Lung (tissue), 11 donors: ENCODE measurements at regions not wholly inside any gene's neighbourhood (a gene's known extent, or its start where the extent isn't known, plus 50 kb on each side); places are given as distances from the start of the nearest gene placed in this dataset.

ENCODE experiments used
- ATAC-seq: fragments of 200-7000 bp; cut with Tn5 transposase; one replicate; pipeline ENCODE4 v1.9.1; 2020; ENCODE audit warnings: moderate number of reproducible peaks; ENCODE audit not compliant: insufficient read depth, low FRiP score
- DNase-seq, 3 donors: peaks; one replicate each; pipeline ENCODE4 v3.0.0-alpha.2; 2013 to 2017
- H3K27ac ChIP-seq, 2 donors: one replicate each; pipeline ENCODE4 v1.5.1; 2013; ENCODE audit warnings: mild to moderate bottlenecking in 2 of 2, moderate library complexity in 2 of 2, control low read depth in 1 of 2, inconsistent platforms in 1 of 2, low read depth in 1 of 2, low read length in 1 of 2
- H3K27me3 ChIP-seq, 3 donors: one replicate each; pipeline ENCODE4 v1.5.1; 2013; ENCODE audit warnings: low read length in 2 of 3; ENCODE audit not compliant: control insufficient read depth in 3 of 3, insufficient read depth in 3 of 3
- H3K36me3 ChIP-seq, 4 donors: one replicate each; pipeline ENCODE4 v1.5.1; 2013; ENCODE audit warnings: low read length in 4 of 4, mild to moderate bottlenecking in 1 of 4, moderate library complexity in 1 of 4; ENCODE audit not compliant: control insufficient read depth in 4 of 4, insufficient read depth in 4 of 4
- H3K4me1 ChIP-seq, 5 donors: one replicate each; pipeline ENCODE4 v1.5.1; 2013; ENCODE audit warnings: low read length in 5 of 5, mild to moderate bottlenecking in 2 of 5, moderate library complexity in 1 of 5; ENCODE audit not compliant: control insufficient read depth in 5 of 5, insufficient read depth in 5 of 5
- H3K4me3 ChIP-seq: one replicate; pipeline ENCODE4 v1.5.1; 2013; ENCODE audit warnings: mild to moderate bottlenecking, control low read depth, moderate library complexity
- H3K9ac ChIP-seq, 2 donors: one replicate each; pipeline ENCODE4 v1.5.1; 2013; ENCODE audit warnings: low read length in 2 of 2, control low read depth in 1 of 2; ENCODE audit not compliant: insufficient read depth in 1 of 2
- H3K9me3 ChIP-seq, 4 donors: one replicate each; pipeline ENCODE4 v1.5.1; 2013; ENCODE audit warnings: low read length in 3 of 4, mild to moderate bottlenecking in 1 of 4, moderate library complexity in 1 of 4; ENCODE audit not compliant: control insufficient read depth in 4 of 4, insufficient read depth in 3 of 4
- WGBS, 2 donors: extraction: QIAGEN DNeasy Blood & Tissue Kit; methylation state at CpG; one replicate each; pipeline ENCODE4 v1.1.7; 2013; 5-methylcytosine and 5-hydroxymethylcytosine counted together
- TF ChIP-seq, protein P1 (sequence below): IDR thresholded peaks from 2 replicates; pipeline ENCODE4 v1.5.1; 2012; ENCODE audit warnings: mild to moderate bottlenecking; ENCODE audit errors: control extremely low read depth, extremely low read depth
- donor health status: control.
- donor health status: control.
- donor health status: Bipolar disorder and iron deficiency.
- donor health status: healthy.
- donor health status: DM: yes; HTN: yes; CAD: no.

DNA sequence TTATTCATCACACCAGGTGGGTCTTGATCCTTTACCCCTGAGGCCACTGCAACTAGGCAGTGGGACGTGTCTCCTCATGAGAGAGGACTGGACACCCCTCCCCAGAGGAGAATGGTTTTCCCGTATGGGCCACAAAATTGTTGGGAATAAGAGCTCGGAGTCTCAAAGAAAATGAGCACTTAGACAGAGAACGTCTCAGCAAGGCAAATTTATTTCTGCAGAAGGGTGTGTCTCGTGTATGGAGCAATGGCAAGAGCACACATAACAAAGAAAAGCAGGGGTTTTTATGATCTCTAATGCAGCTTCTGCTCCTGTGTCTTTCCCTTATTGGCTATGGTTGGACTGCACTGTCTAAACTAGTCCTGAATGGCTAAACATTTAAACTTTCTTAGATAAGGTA, 803.5 kb downstream of the PLOD2 start:
- Histone ChIP-seq H3K4me3 (no peak overlapping the region), H3K27me3 (no peaks in the 10 kb centered on the region), H3K4me1 (no peaks in the 10 kb centered on the region), H3K9ac (no peak overlapping the region), H3K36me3 (no peaks in the 10 kb centered on the region), H3K27ac (no peak overlapping the region), H3K9me3 (peaks cover 0 to 27% (median 12%) of the 10 kb centered on the region in 4 donors)
- WGBS, 2 donors: 82 to 92% methylated on average over 5 of the region's 5 CpGs
- DNase-seq (no peak), ATAC-seq (no peak)
- TF ChIP-seq, protein P1, sequence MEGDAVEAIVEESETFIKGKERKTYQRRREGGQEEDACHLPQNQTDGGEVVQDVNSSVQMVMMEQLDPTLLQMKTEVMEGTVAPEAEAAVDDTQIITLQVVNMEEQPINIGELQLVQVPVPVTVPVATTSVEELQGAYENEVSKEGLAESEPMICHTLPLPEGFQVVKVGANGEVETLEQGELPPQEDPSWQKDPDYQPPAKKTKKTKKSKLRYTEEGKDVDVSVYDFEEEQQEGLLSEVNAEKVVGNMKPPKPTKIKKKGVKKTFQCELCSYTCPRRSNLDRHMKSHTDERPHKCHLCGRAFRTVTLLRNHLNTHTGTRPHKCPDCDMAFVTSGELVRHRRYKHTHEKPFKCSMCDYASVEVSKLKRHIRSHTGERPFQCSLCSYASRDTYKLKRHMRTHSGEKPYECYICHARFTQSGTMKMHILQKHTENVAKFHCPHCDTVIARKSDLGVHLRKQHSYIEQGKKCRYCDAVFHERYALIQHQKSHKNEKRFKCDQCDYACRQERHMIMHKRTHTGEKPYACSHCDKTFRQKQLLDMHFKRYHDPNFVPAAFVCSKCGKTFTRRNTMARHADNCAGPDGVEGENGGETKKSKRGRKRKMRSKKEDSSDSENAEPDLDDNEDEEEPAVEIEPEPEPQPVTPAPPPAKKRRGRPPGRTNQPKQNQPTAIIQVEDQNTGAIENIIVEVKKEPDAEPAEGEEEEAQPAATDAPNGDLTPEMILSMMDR: no peak

DNA sequence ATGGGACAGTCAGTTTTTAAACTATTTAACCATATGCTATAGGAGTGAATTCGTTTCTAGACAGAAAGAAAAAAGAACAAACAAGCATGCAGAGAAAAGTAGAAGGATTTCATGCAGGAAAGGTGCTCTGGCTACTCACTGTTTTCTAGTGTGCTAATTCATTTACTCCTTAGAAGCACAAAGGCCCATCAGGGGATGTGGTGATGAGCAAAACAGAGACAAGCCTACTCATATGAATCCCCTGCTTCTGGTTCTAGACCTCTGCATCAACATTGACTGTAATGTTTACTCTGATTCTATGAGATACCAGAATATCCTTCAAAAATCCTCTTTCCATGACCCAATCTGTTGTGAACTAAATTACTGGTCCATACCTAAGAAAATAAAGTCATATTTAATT, 801.9 kb downstream of the PLOD2 start:
- DNase-seq (no peak), ATAC-seq (no peak)
- Histone ChIP-seq H3K4me1 (no peaks in the 10 kb centered on the region), H3K9ac (no peak overlapping the region), H3K36me3 (no peaks in the 10 kb centered on the region), H3K27ac (no peak overlapping the region), H3K9me3 (peaks cover 0 to 24% (median 10%) of the 10 kb centered on the region in 4 donors), H3K4me3 (no peak overlapping the region), H3K27me3 (no peaks in the 10 kb centered on the region)
- TF ChIP-seq, protein P1: no peak
- WGBS, 2 donors: 49 to 76% methylated on average over 1 of the region's 1 CpG

DNA sequence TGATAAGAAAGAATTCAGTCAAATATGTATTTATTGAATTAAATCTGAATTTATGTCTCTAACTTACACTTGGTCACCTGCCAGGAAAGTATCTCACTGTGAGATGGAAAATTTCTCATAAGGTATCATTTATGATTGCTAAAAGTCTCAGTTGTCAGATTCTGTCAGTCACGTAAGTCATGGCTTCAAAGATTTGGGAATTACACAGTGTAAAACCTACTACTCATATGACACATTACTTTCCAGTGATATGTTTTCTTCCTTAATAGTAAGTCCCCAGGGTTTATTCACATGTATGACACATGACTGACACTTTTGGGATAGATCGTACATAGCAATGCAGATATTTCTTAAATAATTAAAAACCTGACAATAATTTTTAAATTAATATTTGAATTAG, 792.2 kb downstream of the PLOD2 start:
- DNase-seq (no peak), ATAC-seq (no peak)
- no peak overlapping the region for H3K27ac ChIP-seq
- no peaks in the 10 kb centered on the region for H3K36me3 ChIP-seq
- no peaks in the 10 kb centered on the region for H3K27me3 ChIP-seq
- no peaks in the 10 kb centered on the region for H3K4me1 ChIP-seq
- WGBS, 2 donors: 94 to 95% methylated on average over 2 of the region's 2 CpGs
- TF ChIP-seq, protein P1: no peak
- no peak overlapping the region for H3K4me3 ChIP-seq
- no peak overlapping the region for H3K9ac ChIP-seq
- peaks cover 0 to 2% (median 0%) of the 10 kb centered on the region in 4 donors for H3K9me3 ChIP-seq

DNA sequence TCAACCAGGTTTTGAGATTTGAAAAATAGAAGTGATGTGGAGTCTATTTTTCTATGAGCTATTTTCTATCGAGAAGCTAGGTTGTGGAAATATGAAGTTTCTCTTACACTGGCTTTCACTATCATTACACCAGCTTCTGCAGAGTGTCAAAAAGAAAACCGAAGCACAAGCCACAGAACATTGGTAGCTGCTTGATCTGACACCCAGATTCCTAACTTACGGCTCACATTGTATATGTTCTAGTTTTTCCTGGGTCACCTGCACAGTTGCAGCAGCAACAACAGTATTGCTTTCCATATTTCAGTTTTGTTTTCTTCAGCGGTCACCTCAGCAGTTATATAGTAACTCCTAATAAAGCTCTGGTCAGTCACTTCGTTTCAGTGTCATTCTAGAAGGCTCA, 790.1 kb downstream of the PLOD2 start:
- H3K36me3 ChIP-seq: no peaks in the 10 kb centered on the region
- H3K9me3 ChIP-seq: peaks cover 0 to 5% (median 0%) of the 10 kb centered on the region in 4 donors
- H3K27ac ChIP-seq: no peak overlapping the region
- no peak overlapping the region for H3K9ac ChIP-seq
- ATAC-seq (no peak), DNase-seq (no peak)
- H3K27me3 ChIP-seq: no peaks in the 10 kb centered on the region
- WGBS, 2 donors: 81 to 87% methylated on average over 5 of the region's 5 CpGs
- TF ChIP-seq, protein P1: no peak
- H3K4me1 ChIP-seq: no peaks in the 10 kb centered on the region
- H3K4me3 ChIP-seq: no peak overlapping the region
